COLO668 (cell line): ENCODE measurements at regions not wholly inside any gene's neighbourhood (a gene's known extent, or its start where the extent isn't known, plus 50 kb on each side); places are given as distances from the start of the nearest gene placed in this dataset.
"Not testable (repeated sequence)": the region's sequence is repeated elsewhere in the genome, so short reads cannot be mapped to it uniquely, and the experiment has no call there.

ENCODE experiments used
- DNase-seq: peaks from one replicate; lab custom pipeline; 2025; ENCODE audit not compliant: unreplicated experiment; lab: John Stamatoyannopoulos, UW

- DNase-seq, result not testable (repeated sequence)
Observed at GRCh38 chr17:20387549-20387948, 79.8 kb downstream of the LGALS9B start.

GRCh38 chr17:20381358-20382300 lies 85.7 kb downstream of the LGALS9B start:
- DNase-seq, result peak; percentile 23

DNA sequence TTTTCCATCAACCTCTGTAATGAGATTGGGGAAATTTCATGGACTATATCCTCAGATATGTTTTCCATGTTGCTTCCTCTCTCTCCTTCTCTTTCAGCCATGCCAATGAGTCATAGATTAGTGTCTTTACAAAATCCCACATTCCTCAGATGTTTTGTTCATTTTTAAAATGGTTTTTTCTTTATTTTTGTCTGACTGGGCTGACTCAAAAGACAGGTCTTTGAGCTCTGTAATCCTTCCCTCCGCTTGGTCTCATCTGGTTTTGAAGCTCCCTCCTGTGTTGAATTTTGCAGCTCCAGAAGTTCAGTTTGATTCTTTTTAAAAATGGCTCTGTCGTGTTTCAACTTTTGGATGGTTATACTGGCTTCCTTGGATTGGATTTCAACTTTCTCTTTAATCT lies 86.7 kb downstream of the LGALS9B start:
- not testable (repeated sequence) for DNase-seq

DNA sequence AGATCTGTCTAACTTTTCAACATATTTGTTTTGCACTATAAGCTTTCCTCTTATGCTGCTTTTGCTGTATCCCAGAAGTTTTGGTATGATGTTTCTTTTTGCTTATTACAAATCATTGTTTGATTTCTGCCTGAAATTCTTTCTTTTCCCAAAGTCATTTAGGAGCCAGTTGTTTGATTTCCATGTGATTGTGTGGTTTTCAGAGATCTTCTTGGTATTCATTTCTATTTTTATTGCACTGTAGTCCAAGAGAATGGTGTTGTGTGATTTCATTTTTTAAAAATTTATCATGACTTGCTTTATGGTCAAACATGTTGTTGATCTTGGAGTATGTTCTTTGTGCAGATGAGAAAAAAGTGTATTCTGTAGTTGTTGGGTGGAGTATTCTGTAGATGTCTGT lies 88.1 kb downstream of the LGALS9B start:
- not testable (repeated sequence) for DNase-seq

DNA sequence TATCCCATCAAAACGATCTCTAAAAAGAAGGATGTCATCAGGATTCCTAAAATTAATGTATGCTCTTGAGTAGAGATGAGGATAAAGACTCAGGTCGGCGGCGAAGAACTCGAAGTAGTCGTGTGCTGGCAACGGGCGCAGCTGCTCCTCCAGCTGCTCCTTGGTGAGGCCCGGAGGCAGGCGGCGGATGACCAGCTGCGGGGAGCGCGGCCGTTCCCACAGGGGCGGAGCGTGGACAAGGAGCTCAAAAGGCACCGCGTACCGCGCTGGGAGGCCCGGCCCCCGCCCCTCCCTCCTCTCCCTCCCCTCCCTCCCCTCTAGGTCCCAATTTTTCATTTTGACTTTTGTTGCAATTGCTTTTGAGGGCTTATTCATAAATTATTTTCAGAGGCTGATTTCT lies 90.7 kb downstream of the LGALS9B start:
- not testable (repeated sequence) for DNase-seq

GRCh38 chr17:20375745-20376144 lies 91.6 kb downstream of the LGALS9B start:
- not testable (repeated sequence) for DNase-seq
